Stimulated activated memory B cell treated with anti-CD40 and anti-IgM and Interleukin-4, amounts not matched to agents 10 μg/mL and 1 μg/mL and 100 μg/mL, for 72 hours (primary cell): ENCODE measurements at regions not wholly inside any gene's neighbourhood (a gene's known extent, or its start where the extent isn't known, plus 50 kb on each side); places are given as distances from the start of the nearest gene placed in this dataset.

Source experiments
- ATAC-seq: fragments of 150-1000 bp; cut with Tn5 transposase; 2 replicates; pipeline ENCODE4 v1.10.0; 2021
- H3K27ac Mint-ChIP-seq: one replicate; pipeline ENCODE4 v1.8.0; 2022; ENCODE audit warnings: mild to moderate bottlenecking, mixed read lengths
- H3K27me3 Mint-ChIP-seq: one replicate; pipeline ENCODE4 v1.8.0; 2022; ENCODE audit warnings: mixed read lengths
- H3K36me3 Mint-ChIP-seq: one replicate; pipeline ENCODE4 v1.8.0; 2022; ENCODE audit warnings: mixed read lengths
- H3K4me1 Mint-ChIP-seq: one replicate; pipeline ENCODE4 v1.8.0; 2022; ENCODE audit warnings: mixed read lengths
- H3K4me3 Mint-ChIP-seq: one replicate; pipeline ENCODE4 v1.8.0; 2022; ENCODE audit warnings: mild to moderate bottlenecking, moderate library complexity, mixed read lengths
- H3K9me3 Mint-ChIP-seq: one replicate; pipeline ENCODE4 v1.8.0; 2022; ENCODE audit warnings: mixed read lengths

- Mint-ChIP-seq H3K9me3 (no peaks in the 10 kb centered on the region), H3K27ac (peak overlapping the region; percentile 58), H3K4me1 (peaks cover 32% of the 10 kb centered on the region), H3K27me3 (no peaks in the 10 kb centered on the region), H3K36me3 (no peaks in the 10 kb centered on the region), H3K4me3 (no peak overlapping the region)
- peak; percentile 73 for ATAC-seq
These were observed 56.5 kb upstream of the XYLT1 start for GRCh38 chr16:17526956-17527937.

- ATAC-seq, result no peak
- Mint-ChIP-seq H3K36me3 (no peaks in the 10 kb centered on the region), H3K9me3 (no peaks in the 10 kb centered on the region), H3K27me3 (peaks cover 7% of the 10 kb centered on the region), H3K4me3 (no peak overlapping the region), H3K27ac (no peak overlapping the region), H3K4me1 (peaks cover 17% of the 10 kb centered on the region)
These were observed 53.9 kb upstream of the XYLT1 start for GRCh38 chr16:17524656-17525055.

- H3K36me3 Mint-ChIP-seq, result no peaks in the 10 kb centered on the region
- no peak for ATAC-seq
- no peak overlapping the region for H3K27ac Mint-ChIP-seq
- H3K4me1 Mint-ChIP-seq, result no peaks in the 10 kb centered on the region
- peaks cover 40% of the 10 kb centered on the region for H3K27me3 Mint-ChIP-seq
- no peaks in the 10 kb centered on the region for H3K9me3 Mint-ChIP-seq
- no peak overlapping the region for H3K4me3 Mint-ChIP-seq
These were observed 49.8 kb upstream of the XYLT1 start for GRCh38 chr16:17520561-17520960.
